OCI-LY3 (cell line): ENCODE measurements at regions not wholly inside any gene's neighbourhood (a gene's known extent, or its start where the extent isn't known, plus 50 kb on each side); places are given as distances from the start of the nearest gene placed in this dataset.

Experiments
- H2AFZ ChIP-seq: fragments of 200-600, 300-600 bp; shearing (Covaris generic); 2 replicates; pipeline ENCODE4 v1.6.0; 2014; ENCODE audit warnings: antibody characterized with exemption, low read depth, low read length
- H3K27ac ChIP-seq: fragments of 200-600, 300-600 bp; sonication (generic); 2 replicates; pipeline ENCODE4 v1.5.1; 2014; ENCODE audit warnings: mild to moderate bottlenecking, low read length, moderate library complexity, mixed read lengths
- H3K27me3 ChIP-seq: fragments of 200-600, 300-600 bp; sonication (generic); 2 replicates; pipeline ENCODE4 v1.6.1; 2014; ENCODE audit warnings: low read depth, low read length, mixed read lengths
- H3K36me3 ChIP-seq: fragments of 200-600, 300-600 bp; sonication (generic); replicated peaks from 2 replicates; pipeline ENCODE3; 2014; ENCODE audit warnings: low read depth, low read length, mixed read lengths
- H3K4me1 ChIP-seq: fragments of 300-600, 200-600 bp; sonication (generic); 2 replicates; pipeline ENCODE4 v1.6.1; 2014; ENCODE audit warnings: low read length, mixed read lengths
- H3K4me2 ChIP-seq: fragments of 200-600, 300-600 bp; sonication (generic); 2 replicates; pipeline ENCODE4 v1.6.1; 2014; ENCODE audit warnings: low read length, mixed read lengths
- H3K4me3 ChIP-seq: fragments of 300-600, 200-600 bp; sonication (generic); 2 replicates; pipeline ENCODE4 v1.5.1; 2014; ENCODE audit warnings: antibody characterized with exemption, mild to moderate bottlenecking, low read length, moderate library complexity
- H3K79me2 ChIP-seq: fragments of 300-600, 200-600 bp; shearing (Covaris generic); 2 replicates; pipeline ENCODE4 v1.6.1; 2014; ENCODE audit warnings: mild to moderate bottlenecking, low read length, mixed read lengths
- H3K9ac ChIP-seq: fragments of 300-600, 200-600 bp; shearing (Covaris generic); 2 replicates; pipeline ENCODE4 v1.6.0; 2014; ENCODE audit warnings: mild to moderate bottlenecking, low read length, moderate library complexity
- H3K9me3 ChIP-seq: fragments of 200-600, 300-600 bp; shearing (Covaris generic); 2 replicates; pipeline ENCODE4 v1.6.1; 2014; ENCODE audit warnings: low read length, mixed read lengths; ENCODE audit not compliant: insufficient read depth
- H4K20me1 ChIP-seq: fragments of 200-600, 300-600 bp; sonication (generic); 2 replicates; pipeline ENCODE4 v1.6.1; 2016; ENCODE audit warnings: low read length, mixed read lengths; ENCODE audit not compliant: insufficient read depth
- CTCF ChIP-seq: fragments of 200-600, 300-600 bp; sonication (generic); IDR thresholded peaks from 2 replicates; pipeline ENCODE4 v1.5.1; 2014; ENCODE audit warnings: antibody characterized with exemption, low read length, low read depth
- EZH2phosphoT487 ChIP-seq: fragments of 200-600 bp; shearing (Covaris generic); IDR thresholded peaks from 2 replicates; pipeline ENCODE4 v1.6.1; 2018; ENCODE audit warnings: antibody characterized with exemption, mixed run types, low read depth

GRCh38 chr4:53790286-53790685, 199.0 kb upstream of the LNX1 start:
- Histone ChIP-seq H4K20me1 (no peaks in the 10 kb centered on the region), H3K27ac (no peak overlapping the region), H3K79me2 (no peaks in the 10 kb centered on the region), H3K27me3 (no peaks in the 10 kb centered on the region), H3K4me2 (no peak overlapping the region), H2AFZ (no peak overlapping the region), H3K9ac (no peak overlapping the region), H3K36me3 (no peaks in the 10 kb centered on the region), H3K9me3 (no peaks in the 10 kb centered on the region), H3K4me3 (no peak overlapping the region), H3K4me1 (no peaks in the 10 kb centered on the region)
- no peak for TF ChIP-seq CTCF

GRCh38 chr4:53788621-53789020, 197.3 kb upstream of the LNX1 start:
- Histone ChIP-seq H3K9me3 (no peaks in the 10 kb centered on the region), H2AFZ (no peak overlapping the region), H3K4me1 (no peaks in the 10 kb centered on the region), H3K27me3 (no peaks in the 10 kb centered on the region), H3K4me2 (no peak overlapping the region), H3K9ac (no peak overlapping the region), H3K36me3 (no peaks in the 10 kb centered on the region), H3K27ac (no peak overlapping the region), H4K20me1 (no peaks in the 10 kb centered on the region), H3K79me2 (no peaks in the 10 kb centered on the region), H3K4me3 (no peak overlapping the region)
- TF ChIP-seq EZH2phosphoT487, result no peak
- TF ChIP-seq CTCF, result no peak

GRCh38 chr4:53788011-53788410, 196.7 kb upstream of the LNX1 start:
- Histone ChIP-seq H3K79me2 (no peaks in the 10 kb centered on the region), H3K4me1 (no peaks in the 10 kb centered on the region), H3K27me3 (no peaks in the 10 kb centered on the region), H3K9me3 (no peaks in the 10 kb centered on the region), H3K36me3 (no peaks in the 10 kb centered on the region), H3K27ac (no peak overlapping the region), H3K4me3 (no peak overlapping the region), H4K20me1 (no peaks in the 10 kb centered on the region), H3K4me2 (no peak overlapping the region), H3K9ac (no peak overlapping the region), H2AFZ (no peak overlapping the region)
- TF ChIP-seq CTCF (no peak), EZH2phosphoT487 (no peak)

- Histone ChIP-seq H3K27me3 (no peaks in the 10 kb centered on the region), H3K36me3 (no peaks in the 10 kb centered on the region), H4K20me1 (no peaks in the 10 kb centered on the region), H3K4me2 (no peak overlapping the region), H3K4me1 (no peaks in the 10 kb centered on the region), H3K79me2 (no peaks in the 10 kb centered on the region), H3K4me3 (no peak overlapping the region), H3K9ac (no peak overlapping the region), H3K27ac (no peak overlapping the region), H2AFZ (no peak overlapping the region), H3K9me3 (no peaks in the 10 kb centered on the region)
- no peak for TF ChIP-seq CTCF
- TF ChIP-seq EZH2phosphoT487, result no peak
These were observed 195.3 kb upstream of the LNX1 start for GRCh38 chr4:53786632-53787031.
